Rectal smooth muscle tissue (tissue), 1 donor: ENCODE measurements at regions not wholly inside any gene's neighbourhood (a gene's known extent, or its start where the extent isn't known, plus 50 kb on each side); places are given as distances from the start of the nearest gene placed in this dataset.
"Not testable (repeated sequence)": the region's sequence is repeated elsewhere in the genome, so short reads cannot be mapped to it uniquely, and the experiment has no call there.

Experiments
- H3K27ac ChIP-seq: one replicate; pipeline ENCODE4 v1.7.0; 2013; ENCODE audit warnings: low read depth, low read length, inconsistent platforms
- H3K27me3 ChIP-seq: one replicate; pipeline ENCODE4 v1.7.0; 2013; ENCODE audit warnings: low read length; ENCODE audit not compliant: control insufficient read depth, insufficient read depth
- H3K36me3 ChIP-seq: one replicate; pipeline ENCODE4 v1.7.0; 2013; ENCODE audit warnings: low read length; ENCODE audit not compliant: control insufficient read depth, insufficient read depth
- H3K4me1 ChIP-seq: one replicate; pipeline ENCODE4 v1.7.0; 2013; ENCODE audit warnings: low read length; ENCODE audit not compliant: control insufficient read depth, insufficient read depth
- H3K4me3 ChIP-seq: one replicate; pipeline ENCODE4 v1.7.0; 2013; ENCODE audit warnings: low read length
- H3K9ac ChIP-seq: one replicate; pipeline ENCODE4 v1.7.0; 2013; ENCODE audit warnings: low read length

- Histone ChIP-seq H3K4me1 (no peaks in the 10 kb centered on the region), H3K36me3 (no peaks in the 10 kb centered on the region), H3K27me3 (no peaks in the 10 kb centered on the region), H3K9ac (no peak overlapping the region), H3K4me3 (no peak overlapping the region), H3K27ac (no peak overlapping the region)
These were observed 185.5 kb downstream of the NFKBIZ start for GRCh38 chr3:102034639-102035451.

GRCh38 chr3:102036017-102036416 lies 186.7 kb downstream of the NFKBIZ start:
- Histone ChIP-seq H3K9ac (no peak overlapping the region), H3K27ac (no peak overlapping the region), H3K4me3 (no peak overlapping the region), H3K27me3 (no peaks in the 10 kb centered on the region), H3K4me1 (no peaks in the 10 kb centered on the region), H3K36me3 (no peaks in the 10 kb centered on the region)

GRCh38 chr3:102036472-102036871 lies 187.2 kb downstream of the NFKBIZ start:
- H3K27ac ChIP-seq, result no peak overlapping the region
- no peak overlapping the region for H3K4me3 ChIP-seq
- no peak overlapping the region for H3K9ac ChIP-seq
- no peaks in the 10 kb centered on the region for H3K27me3 ChIP-seq
- no peaks in the 10 kb centered on the region for H3K4me1 ChIP-seq
- no peaks in the 10 kb centered on the region for H3K36me3 ChIP-seq

- no peaks in the 10 kb centered on the region for H3K27me3 ChIP-seq
These were observed 187.9 kb downstream of the NFKBIZ start for GRCh38 chr3:102037209-102037608.

GRCh38 chr3:102037791-102038190 lies 188.5 kb downstream of the NFKBIZ start:
- no peak overlapping the region for H3K4me3 ChIP-seq
- H3K9ac ChIP-seq, result no peak overlapping the region
- no peak overlapping the region for H3K27ac ChIP-seq
- no peaks in the 10 kb centered on the region for H3K27me3 ChIP-seq
- no peaks in the 10 kb centered on the region for H3K4me1 ChIP-seq
- no peaks in the 10 kb centered on the region for H3K36me3 ChIP-seq

More at GRCh38 chr3:102037209-102037608, 187.9 kb downstream of the NFKBIZ start:
- no peak overlapping the region for H3K9ac ChIP-seq
- no peak overlapping the region for H3K4me3 ChIP-seq
- no peaks in the 10 kb centered on the region for H3K36me3 ChIP-seq
- H3K4me1 ChIP-seq, result no peaks in the 10 kb centered on the region
- no peak overlapping the region for H3K27ac ChIP-seq

- Histone ChIP-seq H3K4me3 (no peak overlapping the region), H3K4me1 (no peaks in the 10 kb centered on the region), H3K27ac (no peak overlapping the region), H3K27me3 (no peaks in the 10 kb centered on the region), H3K9ac (no peak overlapping the region), H3K36me3 (no peaks in the 10 kb centered on the region)
These were observed 189.3 kb downstream of the NFKBIZ start for GRCh38 chr3:102038477-102039142.

GRCh38 chr3:102040144-102040543 lies 190.8 kb downstream of the NFKBIZ start:
- H3K27me3 ChIP-seq, H3K36me3 ChIP-seq, H3K9ac ChIP-seq, H3K4me1 ChIP-seq, H3K27ac ChIP-seq, H3K4me3 ChIP-seq: not testable (repeated sequence)

- no peaks in the 10 kb centered on the region for H3K27me3 ChIP-seq
- no peaks in the 10 kb centered on the region for H3K4me1 ChIP-seq
- no peak overlapping the region for H3K27ac ChIP-seq
- H3K9ac ChIP-seq, result no peak overlapping the region
- H3K4me3 ChIP-seq, result no peak overlapping the region
- no peaks in the 10 kb centered on the region for H3K36me3 ChIP-seq
These were observed 204.2 kb downstream of the NFKBIZ start for GRCh38 chr3:102053375-102053989.

- Histone ChIP-seq H3K36me3 (no peaks in the 10 kb centered on the region), H3K4me1 (no peaks in the 10 kb centered on the region), H3K9ac (no peak overlapping the region), H3K4me3 (no peak overlapping the region), H3K27me3 (no peaks in the 10 kb centered on the region), H3K27ac (no peak overlapping the region)
These were observed 205.3 kb downstream of the NFKBIZ start for GRCh38 chr3:102054543-102055080.

GRCh38 chr3:102057781-102058421 lies 208.6 kb downstream of the NFKBIZ start:
- Histone ChIP-seq H3K27ac (no peak overlapping the region), H3K4me1 (no peaks in the 10 kb centered on the region), H3K4me3 (no peak overlapping the region)

GRCh38 chr3:102059145-102059943 lies 210.0 kb downstream of the NFKBIZ start:
- no peak overlapping the region for H3K4me3 ChIP-seq
- H3K4me1 ChIP-seq, result no peaks in the 10 kb centered on the region
- no peak overlapping the region for H3K27ac ChIP-seq
- H3K27me3 ChIP-seq, result no peaks in the 10 kb centered on the region
- no peaks in the 10 kb centered on the region for H3K36me3 ChIP-seq
- no peak overlapping the region for H3K9ac ChIP-seq

More at GRCh38 chr3:102057781-102058421, 208.6 kb downstream of the NFKBIZ start:
- no peak overlapping the region for H3K9ac ChIP-seq
- H3K27me3 ChIP-seq, result no peaks in the 10 kb centered on the region
- H3K36me3 ChIP-seq, result no peaks in the 10 kb centered on the region
